WERI-Rb-1 (cell line): ENCODE measurements at regions not wholly inside any gene's neighbourhood (a gene's known extent, or its start where the extent isn't known, plus 50 kb on each side); places are given as distances from the start of the nearest gene placed in this dataset.

Source experiments
- DNase-seq: peaks from one replicate; pipeline ENCODE4 v3.0.0-alpha.2; 2020
- H3K27ac ChIP-seq: fragments of 250-450 bp; sonication (Bioruptor Pico); 2 replicates; pipeline ENCODE4 v1.5.1; 2020; ENCODE audit warnings: mild to moderate bottlenecking, moderate library complexity
- H3K27me3 ChIP-seq: fragments of 250-450 bp; sonication (Bioruptor Pico); 2 replicates; pipeline ENCODE4 v1.5.1; 2021; ENCODE audit warnings: mild to moderate bottlenecking, low read depth, moderate library complexity; ENCODE audit not compliant: insufficient read depth, severe bottlenecking
- H3K36me3 ChIP-seq: fragments of 250-450 bp; sonication (Bioruptor Pico); 2 replicates; pipeline ENCODE4 v1.5.1; 2020; ENCODE audit warnings: mild to moderate bottlenecking, moderate library complexity
- H3K4me3 ChIP-seq: 2 replicates; pipeline ENCODE4 v1.5.1; 2011; ENCODE audit warnings: low read depth, mild to moderate bottlenecking, control low read depth, low read length
- H3K9me3 ChIP-seq: fragments of 250-450 bp; sonication (Bioruptor Pico); 2 replicates; pipeline ENCODE4 v1.5.1; 2021; ENCODE audit warnings: mild to moderate bottlenecking, moderate library complexity; ENCODE audit not compliant: severe bottlenecking
- TF ChIP-seq, protein P1 (sequence below): IDR thresholded peaks from 2 replicates; pipeline ENCODE4 v1.5.1; 2011; ENCODE audit warnings: low read depth, mild to moderate bottlenecking, control low read depth, inconsistent platforms, low read length

GRCh38 chr12:92603741-92604432, 98.9 kb upstream of the PLEKHG7 start:
- Histone ChIP-seq H3K9me3 (peaks cover 24% of the 10 kb centered on the region), H3K27me3 (no peaks in the 10 kb centered on the region), H3K4me3 (no peak overlapping the region), H3K27ac (no peak overlapping the region), H3K36me3 (no peaks in the 10 kb centered on the region)
- TF ChIP-seq, protein P1, sequence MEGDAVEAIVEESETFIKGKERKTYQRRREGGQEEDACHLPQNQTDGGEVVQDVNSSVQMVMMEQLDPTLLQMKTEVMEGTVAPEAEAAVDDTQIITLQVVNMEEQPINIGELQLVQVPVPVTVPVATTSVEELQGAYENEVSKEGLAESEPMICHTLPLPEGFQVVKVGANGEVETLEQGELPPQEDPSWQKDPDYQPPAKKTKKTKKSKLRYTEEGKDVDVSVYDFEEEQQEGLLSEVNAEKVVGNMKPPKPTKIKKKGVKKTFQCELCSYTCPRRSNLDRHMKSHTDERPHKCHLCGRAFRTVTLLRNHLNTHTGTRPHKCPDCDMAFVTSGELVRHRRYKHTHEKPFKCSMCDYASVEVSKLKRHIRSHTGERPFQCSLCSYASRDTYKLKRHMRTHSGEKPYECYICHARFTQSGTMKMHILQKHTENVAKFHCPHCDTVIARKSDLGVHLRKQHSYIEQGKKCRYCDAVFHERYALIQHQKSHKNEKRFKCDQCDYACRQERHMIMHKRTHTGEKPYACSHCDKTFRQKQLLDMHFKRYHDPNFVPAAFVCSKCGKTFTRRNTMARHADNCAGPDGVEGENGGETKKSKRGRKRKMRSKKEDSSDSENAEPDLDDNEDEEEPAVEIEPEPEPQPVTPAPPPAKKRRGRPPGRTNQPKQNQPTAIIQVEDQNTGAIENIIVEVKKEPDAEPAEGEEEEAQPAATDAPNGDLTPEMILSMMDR: peak; percentile 19; the same call in 1 of the 2 replicates
- DNase-seq: no peak

DNA sequence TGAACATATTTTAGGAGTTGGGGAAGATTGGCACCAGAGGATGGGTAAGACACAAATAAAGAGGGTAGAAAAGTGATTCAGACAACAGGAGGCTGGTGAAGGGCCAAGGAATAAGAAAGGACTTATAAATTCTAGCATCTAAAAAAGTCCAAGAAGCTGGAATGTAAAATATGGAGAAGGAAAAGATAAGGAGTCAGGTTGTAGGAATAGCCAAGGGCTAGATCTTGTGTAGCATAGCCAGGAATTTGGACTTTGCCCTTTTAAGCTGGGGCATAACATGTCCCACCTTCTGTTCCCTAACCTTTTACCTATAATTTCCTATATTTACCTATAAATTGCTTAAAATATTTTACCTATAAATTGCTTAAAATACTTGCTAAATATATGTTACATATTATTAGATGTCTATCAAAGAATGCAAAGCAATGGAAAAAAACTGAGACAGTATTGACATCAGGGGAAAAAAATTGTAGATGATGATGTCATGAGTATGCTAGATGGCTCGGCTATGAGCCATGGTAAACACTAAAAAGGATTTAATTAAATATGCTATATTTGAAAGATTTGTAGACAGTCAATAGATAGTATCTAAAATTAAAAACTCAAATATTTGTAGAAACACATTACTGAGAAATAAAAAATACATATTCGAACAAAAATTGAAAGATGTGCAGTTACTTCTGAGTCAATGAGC, 99.7 kb upstream of the PLEKHG7 start:
- H3K4me3 ChIP-seq: no peak overlapping the region
- H3K36me3 ChIP-seq: no peaks in the 10 kb centered on the region
- peaks cover 26% of the 10 kb centered on the region for H3K9me3 ChIP-seq
- no peak overlapping the region for H3K27ac ChIP-seq
- TF ChIP-seq, protein P1: no peak
- no peak for DNase-seq
- H3K27me3 ChIP-seq: no peaks in the 10 kb centered on the region

GRCh38 chr12:92602476-92602875, 100.3 kb upstream of the PLEKHG7 start:
- Histone ChIP-seq H3K4me3 (no peak overlapping the region), H3K9me3 (peaks cover 26% of the 10 kb centered on the region), H3K36me3 (no peaks in the 10 kb centered on the region), H3K27ac (no peak overlapping the region), H3K27me3 (no peaks in the 10 kb centered on the region)
- TF ChIP-seq, protein P1: no peak
- no peak for DNase-seq

- TF ChIP-seq, protein P1: no peak
- H3K9me3 ChIP-seq: peaks cover 26% of the 10 kb centered on the region
- no peak for DNase-seq
- H3K4me3 ChIP-seq: no peak overlapping the region
- no peaks in the 10 kb centered on the region for H3K27me3 ChIP-seq
- no peak overlapping the region for H3K27ac ChIP-seq
- H3K36me3 ChIP-seq: no peaks in the 10 kb centered on the region
Measured at GRCh38 chr12:92601680-92602079, 101.1 kb upstream of the PLEKHG7 start.

- Histone ChIP-seq H3K27ac (no peak overlapping the region), H3K4me3 (no peak overlapping the region), H3K36me3 (no peaks in the 10 kb centered on the region), H3K27me3 (no peaks in the 10 kb centered on the region), H3K9me3 (peaks cover 26% of the 10 kb centered on the region)
- no peak for DNase-seq
- TF ChIP-seq, protein P1: no peak
Measured at GRCh38 chr12:92601176-92601575, 101.6 kb upstream of the PLEKHG7 start.
